HepG2 (cell line): ENCODE measurements at regions not wholly inside any gene's neighbourhood (a gene's known extent, or its start where the extent isn't known, plus 50 kb on each side); places are given as distances from the start of the nearest gene placed in this dataset.

Source experiments
- AHDC1 ChIP-seq: sonication (generic); formaldehyde crosslinking; IDR thresholded peaks from 2 replicates; pipeline ENCODE4 v1.5.1; 2020; ENCODE audit warnings: mild to moderate bottlenecking, missing genetic modification reagents, borderline replicate concordance
- ATRX ChIP-seq: sonication (generic); formaldehyde crosslinking; IDR thresholded peaks from 2 replicates; pipeline ENCODE4 v1.4.0; 2020; ENCODE audit warnings: missing genetic modification reagents, borderline replicate concordance
- IRF2 ChIP-seq: IDR thresholded peaks from 2 replicates; pipeline ENCODE4 v1.6.1; 2018; ENCODE audit warnings: missing genetic modification reagents, missing compliant biosample characterization
- JUN ChIP-seq: sonication (generic); formaldehyde crosslinking; IDR thresholded peaks from 2 replicates; pipeline ENCODE4 v1.4.0; 2020; ENCODE audit warnings: mild to moderate bottlenecking, missing genetic modification reagents
- MYNN ChIP-seq: sonication (generic); formaldehyde crosslinking; IDR thresholded peaks from 2 replicates; pipeline ENCODE4 v1.4.0; 2020; ENCODE audit warnings: mild to moderate bottlenecking, low read depth, missing genetic modification reagents
- SAP130 ChIP-seq: IDR thresholded peaks from 2 replicates; pipeline ENCODE4 v1.6.1; 2016; ENCODE audit warnings: low read depth
- SRY ChIP-seq: sonication (generic); formaldehyde crosslinking; IDR thresholded peaks from 2 replicates; pipeline ENCODE4 v1.8.0; 2022; ENCODE audit warnings: mild to moderate bottlenecking, missing genetic modification reagents
- ZNF432 ChIP-seq: sonication (generic); formaldehyde crosslinking; IDR thresholded peaks from 2 replicates; pipeline ENCODE4 v1.5.0; 2020; ENCODE audit warnings: missing genetic modification reagents, mild to moderate bottlenecking, borderline replicate concordance
- ZNF788 ChIP-seq: sonication (generic); formaldehyde crosslinking; IDR thresholded peaks from 2 replicates; pipeline ENCODE4 v1.5.0; 2020; ENCODE audit warnings: mild to moderate bottlenecking, missing genetic modification reagents, borderline replicate concordance
- TF ChIP-seq, protein P1 (sequence below): sonication (generic); formaldehyde crosslinking; IDR thresholded peaks from 2 replicates; pipeline ENCODE4 v1.4.0; 2020; ENCODE audit warnings: mild to moderate bottlenecking, missing genetic modification reagents, borderline replicate concordance
- TF ChIP-seq, protein P2 (sequence below), 2 experiments: fragments of 450-650 bp in 1 of 2; sonication (generic) in 1 of 2; formaldehyde crosslinking in 1 of 2; IDR thresholded peaks; 2 replicates each; pipeline versions ENCODE4 v1.6.1 to v1.8.0; 2016 to 2022; ENCODE audit warnings: antibody characterized with exemption in 1 of 2, mild to moderate bottlenecking in 1 of 2, missing genetic modification reagents in 1 of 2

DNA sequence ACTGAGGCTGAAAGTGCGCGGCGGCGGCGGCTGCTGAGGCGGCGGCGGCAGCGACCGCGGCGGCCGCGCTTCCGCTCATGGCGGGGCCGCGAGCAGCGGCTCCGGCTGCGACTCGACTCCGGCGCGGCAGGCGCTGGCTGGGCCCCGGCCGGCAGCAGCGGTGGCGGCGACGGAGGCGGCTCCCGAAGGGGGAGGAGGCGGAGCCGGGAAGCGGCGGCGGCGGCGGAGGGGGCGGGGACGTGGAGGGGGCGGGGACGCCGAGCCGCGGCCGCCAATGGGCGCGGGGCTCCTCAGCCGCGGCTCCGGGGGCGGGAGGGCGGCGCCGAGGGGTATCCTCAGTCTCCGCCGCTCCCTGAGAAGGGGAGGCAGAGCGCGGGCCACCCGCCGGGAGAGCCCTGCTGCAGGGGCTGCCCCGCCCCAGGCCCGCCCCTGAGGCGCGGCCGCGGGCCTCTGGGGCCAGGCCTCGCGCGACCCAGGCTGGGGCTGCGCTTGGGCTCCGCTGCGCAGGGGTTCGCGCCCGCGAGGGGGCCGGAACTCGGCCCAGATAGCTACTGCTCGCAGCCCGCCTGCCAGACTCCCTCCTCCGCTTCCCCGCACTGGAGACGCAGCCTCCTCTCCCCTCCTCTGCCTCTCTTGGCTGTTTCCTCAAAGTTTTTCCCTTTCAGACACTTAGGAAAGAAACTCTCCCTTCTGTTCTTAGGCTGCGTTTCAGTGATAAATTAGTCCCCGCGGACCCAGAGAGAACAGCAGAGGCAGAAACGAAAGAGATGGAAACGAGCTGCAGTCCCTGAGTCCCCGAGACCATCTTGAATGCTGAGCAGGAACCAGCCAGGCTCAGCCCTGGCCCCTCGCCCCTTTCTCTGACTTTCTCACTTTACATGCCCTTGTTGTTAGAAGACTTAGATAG, 85.0 kb upstream of the MELK start (continued):
- TF ChIP-seq, protein P1, sequence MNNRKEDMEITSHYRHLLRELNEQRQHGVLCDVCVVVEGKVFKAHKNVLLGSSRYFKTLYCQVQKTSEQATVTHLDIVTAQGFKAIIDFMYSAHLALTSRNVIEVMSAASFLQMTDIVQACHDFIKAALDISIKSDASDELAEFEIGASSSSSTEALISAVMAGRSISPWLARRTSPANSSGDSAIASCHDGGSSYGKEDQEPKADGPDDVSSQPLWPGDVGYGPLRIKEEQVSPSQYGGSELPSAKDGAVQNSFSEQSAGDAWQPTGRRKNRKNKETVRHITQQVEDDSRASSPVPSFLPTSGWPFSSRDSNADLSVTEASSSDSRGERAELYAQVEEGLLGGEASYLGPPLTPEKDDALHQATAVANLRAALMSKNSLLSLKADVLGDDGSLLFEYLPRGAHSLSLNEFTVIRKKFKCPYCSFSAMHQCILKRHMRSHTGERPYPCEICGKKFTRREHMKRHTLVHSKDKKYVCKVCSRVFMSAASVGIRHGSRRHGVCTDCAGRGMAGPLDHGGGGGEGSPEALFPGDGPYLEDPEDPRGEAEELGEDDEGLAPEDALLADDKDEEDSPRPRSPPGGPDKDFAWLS (CRISPR knock-in tag): no peak
- no peak; the same call in 1 of the 2 replicates for TF ChIP-seq JUN (CRISPR knock-in tag)
- no peak for TF ChIP-seq ATRX (CRISPR knock-in tag)
- no peak for TF ChIP-seq MYNN (CRISPR knock-in tag)
- no peak for TF ChIP-seq ZNF788 (CRISPR knock-in tag)
- no peak; the same call in 1 of the 2 replicates for TF ChIP-seq IRF2 (CRISPR knock-in tag)
- no peak for TF ChIP-seq ZNF432 (CRISPR knock-in tag)
- no peak for TF ChIP-seq AHDC1
- peak; percentile 58 for TF ChIP-seq SAP130 (CRISPR knock-in tag)
- TF ChIP-seq, protein P2, sequence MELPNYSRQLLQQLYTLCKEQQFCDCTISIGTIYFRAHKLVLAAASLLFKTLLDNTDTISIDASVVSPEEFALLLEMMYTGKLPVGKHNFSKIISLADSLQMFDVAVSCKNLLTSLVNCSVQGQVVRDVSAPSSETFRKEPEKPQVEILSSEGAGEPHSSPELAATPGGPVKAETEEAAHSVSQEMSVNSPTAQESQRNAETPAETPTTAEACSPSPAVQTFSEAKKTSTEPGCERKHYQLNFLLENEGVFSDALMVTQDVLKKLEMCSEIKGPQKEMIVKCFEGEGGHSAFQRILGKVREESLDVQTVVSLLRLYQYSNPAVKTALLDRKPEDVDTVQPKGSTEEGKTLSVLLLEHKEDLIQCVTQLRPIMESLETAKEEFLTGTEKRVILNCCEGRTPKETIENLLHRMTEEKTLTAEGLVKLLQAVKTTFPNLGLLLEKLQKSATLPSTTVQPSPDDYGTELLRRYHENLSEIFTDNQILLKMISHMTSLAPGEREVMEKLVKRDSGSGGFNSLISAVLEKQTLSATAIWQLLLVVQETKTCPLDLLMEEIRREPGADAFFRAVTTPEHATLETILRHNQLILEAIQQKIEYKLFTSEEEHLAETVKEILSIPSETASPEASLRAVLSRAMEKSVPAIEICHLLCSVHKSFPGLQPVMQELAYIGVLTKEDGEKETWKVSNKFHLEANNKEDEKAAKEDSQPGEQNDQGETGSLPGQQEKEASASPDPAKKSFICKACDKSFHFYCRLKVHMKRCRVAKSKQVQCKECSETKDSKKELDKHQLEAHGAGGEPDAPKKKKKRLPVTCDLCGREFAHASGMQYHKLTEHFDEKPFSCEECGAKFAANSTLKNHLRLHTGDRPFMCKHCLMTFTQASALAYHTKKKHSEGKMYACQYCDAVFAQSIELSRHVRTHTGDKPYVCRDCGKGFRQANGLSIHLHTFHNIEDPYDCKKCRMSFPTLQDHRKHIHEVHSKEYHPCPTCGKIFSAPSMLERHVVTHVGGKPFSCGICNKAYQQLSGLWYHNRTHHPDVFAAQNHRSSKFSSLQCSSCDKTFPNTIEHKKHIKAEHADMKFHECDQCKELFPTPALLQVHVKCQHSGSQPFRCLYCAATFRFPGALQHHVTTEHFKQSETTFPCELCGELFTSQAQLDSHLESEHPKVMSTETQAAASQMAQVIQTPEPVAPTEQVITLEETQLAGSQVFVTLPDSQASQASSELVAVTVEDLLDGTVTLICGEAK (IDR thresholded peaks at IDR 0.05): no peak
- TF ChIP-seq, protein P2 (CRISPR knock-in tag; IDR thresholded peaks at IDR 0.05): no peak
- peak; percentile 70; the same call in 1 of the 2 replicates for TF ChIP-seq SRY (CRISPR knock-in tag)
